Activated T-helper 2 cell treated with anti-CD3 and anti-CD28 coated beads, Interferon-gamma antibody, Interleukin-2, Interleukin-4, amounts not matched to agents 10 μg/mL and 5 μg/mL and 100 μg/mL, durations not matched to agents 14 hours and 24 hours and 36 hours (primary cell): ENCODE measurements at regions not wholly inside any gene's neighbourhood (a gene's known extent, or its start where the extent isn't known, plus 50 kb on each side); places are given as distances from the start of the nearest gene placed in this dataset.

ENCODE experiments used
- DNase-seq: peaks from one replicate; pipeline ENCODE4 v3.0.0; 2021; ENCODE audit warnings: low spot score
- H3K27ac Mint-ChIP-seq: one replicate; pipeline ENCODE4 v1.8.0; 2021; ENCODE audit warnings: mixed read lengths
- H3K27me3 Mint-ChIP-seq: one replicate; pipeline ENCODE4 v1.8.0; 2021; ENCODE audit warnings: low read depth, mixed read lengths
- H3K36me3 Mint-ChIP-seq: one replicate; pipeline ENCODE4 v1.8.0; 2021; ENCODE audit warnings: low read depth, mixed read lengths
- H3K4me1 Mint-ChIP-seq: one replicate; pipeline ENCODE4 v1.8.0; 2021; ENCODE audit warnings: low read depth, mixed read lengths
- H3K4me3 Mint-ChIP-seq: one replicate; pipeline ENCODE4 v1.8.0; 2021; ENCODE audit warnings: low read depth, mild to moderate bottlenecking, moderate library complexity, mixed read lengths
- H3K9me3 Mint-ChIP-seq: one replicate; pipeline ENCODE4 v1.8.0; 2021; ENCODE audit warnings: mixed read lengths
- intact Hi-C: fragments of 100-400 bp; cut with micrococcal nuclease; formaldehyde crosslinking; loops from one replicate; pipeline ENCODE4 v1.15.1; 2023

GRCh38 chr16:73176577-73177013, 128.7 kb upstream of the ZFHX3 start:
- Mint-ChIP-seq H3K4me3 (no peak overlapping the region), H3K4me1 (no peaks in the 10 kb centered on the region), H3K36me3 (no peaks in the 10 kb centered on the region), H3K27ac (no peak overlapping the region), H3K9me3 (no peaks in the 10 kb centered on the region), H3K27me3 (no peaks in the 10 kb centered on the region)
- DNase-seq: no peak
- intact Hi-C loops: no loop called here

GRCh38 chr16:73172973-73173709, 125.2 kb upstream of the ZFHX3 start:
- no peak overlapping the region for H3K27ac Mint-ChIP-seq
- H3K4me1 Mint-ChIP-seq: no peaks in the 10 kb centered on the region
- intact Hi-C loops: no loop called here
- H3K36me3 Mint-ChIP-seq: no peaks in the 10 kb centered on the region
- no peak overlapping the region for H3K4me3 Mint-ChIP-seq
- no peaks in the 10 kb centered on the region for H3K27me3 Mint-ChIP-seq
- no peak for DNase-seq
- no peaks in the 10 kb centered on the region for H3K9me3 Mint-ChIP-seq

GRCh38 chr16:73172241-73172972, 124.5 kb upstream of the ZFHX3 start:
- no peak overlapping the region for H3K27ac Mint-ChIP-seq
- H3K36me3 Mint-ChIP-seq: no peaks in the 10 kb centered on the region
- peaks cover 1% of the 10 kb centered on the region for H3K27me3 Mint-ChIP-seq
- no peak overlapping the region for H3K4me3 Mint-ChIP-seq
- no peaks in the 10 kb centered on the region for H3K9me3 Mint-ChIP-seq
- intact Hi-C loops: no loop called here
- DNase-seq: no peak
- no peaks in the 10 kb centered on the region for H3K4me1 Mint-ChIP-seq

- Mint-ChIP-seq H3K9me3 (no peaks in the 10 kb centered on the region), H3K4me3 (no peak overlapping the region), H3K36me3 (no peaks in the 10 kb centered on the region)
These were observed 123.9 kb upstream of the ZFHX3 start for GRCh38 chr16:73171901-73172240.

GRCh38 chr16:73171380-73171779, 123.5 kb upstream of the ZFHX3 start:
- peaks cover 4% of the 10 kb centered on the region for H3K4me1 Mint-ChIP-seq
- no peak for DNase-seq
- H3K9me3 Mint-ChIP-seq: no peaks in the 10 kb centered on the region
- no peak overlapping the region for H3K27ac Mint-ChIP-seq
- intact Hi-C loops: no loop called here
- H3K4me3 Mint-ChIP-seq: no peak overlapping the region
- no peaks in the 10 kb centered on the region for H3K36me3 Mint-ChIP-seq
- peaks cover 1% of the 10 kb centered on the region for H3K27me3 Mint-ChIP-seq

More at GRCh38 chr16:73171901-73172240, 123.9 kb upstream of the ZFHX3 start:
- Mint-ChIP-seq H3K27me3 (peaks cover 1% of the 10 kb centered on the region), H3K4me1 (peaks cover 1% of the 10 kb centered on the region), H3K27ac (no peak overlapping the region)
- intact Hi-C loops: no loop called here
- DNase-seq: no peak

- DNase-seq: no peak
- H3K27ac Mint-ChIP-seq: no peak overlapping the region
- peaks cover 1% of the 10 kb centered on the region for H3K27me3 Mint-ChIP-seq
- no peaks in the 10 kb centered on the region for H3K36me3 Mint-ChIP-seq
- H3K4me3 Mint-ChIP-seq: no peak overlapping the region
- no peaks in the 10 kb centered on the region for H3K9me3 Mint-ChIP-seq
- H3K4me1 Mint-ChIP-seq: peaks cover 7% of the 10 kb centered on the region
- intact Hi-C loops: no loop called here
These were observed 122.7 kb upstream of the ZFHX3 start for GRCh38 chr16:73170612-73171038.

GRCh38 chr16:73166947-73167550, 119.1 kb upstream of the ZFHX3 start:
- peaks cover 7% of the 10 kb centered on the region for H3K4me1 Mint-ChIP-seq
- no peak overlapping the region for H3K27ac Mint-ChIP-seq
- peaks cover 1% of the 10 kb centered on the region for H3K27me3 Mint-ChIP-seq
- H3K36me3 Mint-ChIP-seq: no peaks in the 10 kb centered on the region
- no peak for DNase-seq
- no peak overlapping the region for H3K4me3 Mint-ChIP-seq
- intact Hi-C loops: no loop called here
- no peaks in the 10 kb centered on the region for H3K9me3 Mint-ChIP-seq

- Mint-ChIP-seq H3K4me1 (peaks cover 7% of the 10 kb centered on the region), H3K4me3 (no peak overlapping the region), H3K36me3 (no peaks in the 10 kb centered on the region), H3K27me3 (peaks cover 1% of the 10 kb centered on the region), H3K9me3 (no peaks in the 10 kb centered on the region), H3K27ac (no peak overlapping the region)
- intact Hi-C loops: no loop called here
- no peak for DNase-seq
These were observed 118.5 kb upstream of the ZFHX3 start for GRCh38 chr16:73166441-73166851.

GRCh38 chr16:73163238-73163815, 115.4 kb upstream of the ZFHX3 start:
- no peaks in the 10 kb centered on the region for H3K36me3 Mint-ChIP-seq
- H3K4me1 Mint-ChIP-seq: peaks cover 7% of the 10 kb centered on the region
- DNase-seq: no peak
- no peak overlapping the region for H3K4me3 Mint-ChIP-seq
- intact Hi-C loops: no loop called here
- H3K27me3 Mint-ChIP-seq: peaks cover 1% of the 10 kb centered on the region
- H3K9me3 Mint-ChIP-seq: no peaks in the 10 kb centered on the region
- H3K27ac Mint-ChIP-seq: no peak overlapping the region

GRCh38 chr16:73161977-73162376, 114.0 kb upstream of the ZFHX3 start:
- Mint-ChIP-seq H3K9me3 (no peaks in the 10 kb centered on the region), H3K27ac (no peak overlapping the region), H3K27me3 (no peaks in the 10 kb centered on the region), H3K36me3 (no peaks in the 10 kb centered on the region), H3K4me1 (peaks cover 7% of the 10 kb centered on the region), H3K4me3 (no peak overlapping the region)
- no peak for DNase-seq
- intact Hi-C loops: no loop called here

GRCh38 chr16:73159296-73159695, 111.4 kb upstream of the ZFHX3 start:
- H3K9me3 Mint-ChIP-seq: no peaks in the 10 kb centered on the region
- no peak for DNase-seq
- no peak overlapping the region for H3K27ac Mint-ChIP-seq
- H3K36me3 Mint-ChIP-seq: no peaks in the 10 kb centered on the region
- no peaks in the 10 kb centered on the region for H3K27me3 Mint-ChIP-seq
- no peaks in the 10 kb centered on the region for H3K4me1 Mint-ChIP-seq
- H3K4me3 Mint-ChIP-seq: no peak overlapping the region
- intact Hi-C loops: no loop called here

- no peaks in the 10 kb centered on the region for H3K27me3 Mint-ChIP-seq
- no peak overlapping the region for H3K4me3 Mint-ChIP-seq
- H3K36me3 Mint-ChIP-seq: no peaks in the 10 kb centered on the region
- intact Hi-C loops: no loop called here
- no peaks in the 10 kb centered on the region for H3K9me3 Mint-ChIP-seq
- no peaks in the 10 kb centered on the region for H3K4me1 Mint-ChIP-seq
- H3K27ac Mint-ChIP-seq: no peak overlapping the region
- DNase-seq: no peak
These were observed 109.9 kb upstream of the ZFHX3 start for GRCh38 chr16:73157861-73158260.
